Adipocyte (in vitro differentiated cells): ENCODE measurements at regions not wholly inside any gene's neighbourhood (a gene's known extent, or its start where the extent isn't known, plus 50 kb on each side); places are given as distances from the start of the nearest gene placed in this dataset.
A peak's percentile ranks its signal among the peaks of the same experiment; 100 is the strongest.

Experiments
- DNase-seq: peaks from one replicate; pipeline ENCODE4 v3.0.0-alpha.2; 2015; ENCODE audit warnings: low read depth
- H3K27me3 ChIP-seq: replicated peaks from 2 replicates; pipeline ENCODE4 v1.7.0; 2013; ENCODE audit warnings: mild to moderate bottlenecking, low read length, moderate library complexity; ENCODE audit not compliant: control insufficient read depth, insufficient read depth
- H3K36me3 ChIP-seq: 2 replicates; pipeline ENCODE4 v1.7.0; 2013; ENCODE audit warnings: low read length, mild to moderate bottlenecking, moderate library complexity; ENCODE audit not compliant: control insufficient read depth, insufficient read depth, severe bottlenecking
- H3K4me1 ChIP-seq: 2 replicates; pipeline ENCODE4 v1.7.0; 2013; ENCODE audit warnings: mild to moderate bottlenecking, low read length, moderate library complexity; ENCODE audit not compliant: control insufficient read depth, insufficient read depth
- H3K4me3 ChIP-seq: 2 replicates; pipeline ENCODE4 v1.7.0; 2013; ENCODE audit warnings: mild to moderate bottlenecking, low read length, moderate library complexity
- H3K9ac ChIP-seq: 2 replicates; pipeline ENCODE4 v1.7.0; 2013; ENCODE audit warnings: mild to moderate bottlenecking, low read length, moderate library complexity
- H3K9me3 ChIP-seq: 2 replicates; pipeline ENCODE4 v1.7.0; 2013; ENCODE audit warnings: mild to moderate bottlenecking, low read length, moderate library complexity; ENCODE audit not compliant: control insufficient read depth

- H3K27me3 ChIP-seq, result peaks cover 13% of the 10 kb centered on the region
- no peak overlapping the region for H3K9ac ChIP-seq
- no peaks in the 10 kb centered on the region for H3K4me1 ChIP-seq
- DNase-seq, result peak; percentile 19
- no peak overlapping the region for H3K4me3 ChIP-seq
- no peaks in the 10 kb centered on the region for H3K9me3 ChIP-seq
- no peaks in the 10 kb centered on the region for H3K36me3 ChIP-seq
These were observed 53.3 kb upstream of the FAM89A start for GRCh38 chr1:231093156-231093922.

DNA sequence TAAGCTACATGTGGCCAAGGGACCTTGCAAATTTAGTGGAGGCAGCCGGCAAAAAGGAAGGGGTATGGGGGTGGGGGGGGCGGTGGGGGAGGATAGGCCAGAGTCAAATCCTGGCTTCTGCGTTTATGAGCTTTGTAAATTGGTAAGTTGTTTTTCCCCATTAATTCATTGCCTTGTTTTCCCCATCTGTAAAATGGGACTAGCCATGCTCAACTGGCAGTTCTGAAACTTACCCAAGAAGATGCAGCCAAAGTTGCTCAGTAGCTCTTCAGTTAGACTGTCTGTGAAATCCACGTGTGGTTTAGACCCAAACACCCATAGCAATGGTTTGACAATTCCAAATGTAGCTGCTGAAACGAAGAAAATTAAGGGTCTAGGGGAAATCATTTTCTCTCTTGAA is 52.3 kb upstream of the FAM89A start:
- DNase-seq, result no peak
- H3K9ac ChIP-seq, result no peak overlapping the region
- H3K27me3 ChIP-seq, result peaks cover 13% of the 10 kb centered on the region
- H3K4me3 ChIP-seq, result no peak overlapping the region
- no peaks in the 10 kb centered on the region for H3K36me3 ChIP-seq
- H3K4me1 ChIP-seq, result no peaks in the 10 kb centered on the region
- H3K9me3 ChIP-seq, result no peaks in the 10 kb centered on the region

DNA sequence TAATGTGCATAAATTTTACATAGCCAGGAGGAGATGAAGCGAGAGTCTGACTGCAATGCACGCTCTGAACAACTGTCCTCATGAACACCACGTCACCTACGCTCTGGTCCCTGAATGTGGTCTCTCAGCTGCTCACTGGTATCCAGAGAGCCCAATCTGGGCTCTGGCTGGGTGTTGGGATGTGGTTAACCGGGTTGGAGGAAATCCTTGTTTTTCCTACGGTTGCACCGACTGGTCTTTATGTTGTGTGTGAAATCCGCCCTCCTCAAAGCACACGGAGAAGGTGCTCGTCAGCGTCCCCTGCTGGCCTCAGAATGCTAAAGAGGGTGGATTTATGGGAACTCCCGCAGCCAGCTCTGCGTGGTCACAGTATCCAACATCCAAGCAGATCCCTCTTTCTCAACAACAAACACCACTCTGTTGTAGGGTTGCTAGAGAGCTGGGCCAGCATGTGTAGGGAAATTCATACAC is 51.8 kb upstream of the FAM89A start:
- Histone ChIP-seq H3K36me3 (no peaks in the 10 kb centered on the region), H3K9me3 (no peaks in the 10 kb centered on the region), H3K9ac (no peak overlapping the region), H3K27me3 (peaks cover 13% of the 10 kb centered on the region), H3K4me1 (no peaks in the 10 kb centered on the region), H3K4me3 (no peak overlapping the region)
- DNase-seq, result no peak

DNA sequence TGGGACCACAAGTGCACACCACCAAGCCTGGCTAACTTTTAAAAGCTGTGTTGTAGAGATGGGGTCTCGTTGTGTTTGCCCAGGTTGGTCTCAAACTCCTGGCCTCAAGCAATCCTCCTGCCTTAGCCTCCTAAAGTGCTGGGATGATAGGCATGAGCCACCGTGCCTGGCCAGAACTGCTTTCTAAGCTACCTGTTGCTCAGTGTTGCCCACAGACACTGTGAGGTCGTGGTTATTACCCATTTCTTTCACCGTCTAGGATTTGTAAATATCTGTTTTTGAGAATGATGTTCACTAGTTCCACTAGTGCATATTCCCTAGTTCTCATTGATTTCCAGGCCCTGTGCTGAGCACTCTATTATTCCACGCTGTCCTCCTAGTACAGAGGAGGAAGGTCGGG is 51.4 kb upstream of the FAM89A start:
- peaks cover 10% of the 10 kb centered on the region for H3K27me3 ChIP-seq
- H3K36me3 ChIP-seq, result no peaks in the 10 kb centered on the region
- DNase-seq, result no peak
- H3K4me3 ChIP-seq, result no peak overlapping the region
- no peak overlapping the region for H3K9ac ChIP-seq
- H3K4me1 ChIP-seq, result no peaks in the 10 kb centered on the region
- no peaks in the 10 kb centered on the region for H3K9me3 ChIP-seq
